Gastroesophageal sphincter (tissue), 3 donors: ENCODE measurements at regions not wholly inside any gene's neighbourhood (a gene's known extent, or its start where the extent isn't known, plus 50 kb on each side); places are given as distances from the start of the nearest gene placed in this dataset.

ENCODE experiments used
- EP300 ChIP-seq: sonication (generic); formaldehyde crosslinking; IDR thresholded peaks from one replicate; pipeline ENCODE4 v1.6.1; 2017; ENCODE audit warnings: antibody characterized with exemption, mild to moderate bottlenecking
- POLR2A ChIP-seq, 2 donors: fragments of 450-650 bp; IDR thresholded peaks; one replicate each; pipeline ENCODE4 v1.6.1; 2017; ENCODE audit warnings: antibody characterized with exemption in 2 of 2, mild to moderate bottlenecking in 2 of 2, moderate library complexity in 1 of 2
- TF ChIP-seq, protein P1 (sequence below), 4 experiments: fragments of 200-600 bp in 2 of 4; fragments of 450-650 bp in 2 of 4; sonication (generic) in 1 of 4; IDR thresholded peaks; one replicate each; pipeline ENCODE4 v1.5.1; 2017 to 2019; ENCODE audit warnings: antibody characterized with exemption in 4 of 4, mild to moderate bottlenecking in 2 of 4, moderate library complexity in 2 of 4

DNA sequence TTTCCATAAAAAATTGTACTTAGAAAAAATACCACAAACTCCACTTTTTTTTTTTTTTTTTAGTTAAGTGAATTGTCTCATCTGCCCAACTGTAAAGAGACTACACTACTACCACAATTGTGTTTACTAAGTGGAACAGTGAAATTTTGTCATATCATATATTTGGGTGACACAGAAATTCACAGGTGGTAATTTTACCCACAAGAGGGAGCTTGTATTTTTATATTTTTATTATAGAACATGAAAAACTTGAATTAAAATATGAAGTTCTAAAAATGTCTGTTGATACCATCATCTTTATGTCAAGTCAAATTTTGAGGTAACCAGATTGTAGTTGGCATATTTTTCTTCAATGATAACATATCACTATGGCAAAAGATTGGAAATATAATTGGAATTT lies 329.4 kb upstream of the SOX5 start:
- TF ChIP-seq, protein P1, sequence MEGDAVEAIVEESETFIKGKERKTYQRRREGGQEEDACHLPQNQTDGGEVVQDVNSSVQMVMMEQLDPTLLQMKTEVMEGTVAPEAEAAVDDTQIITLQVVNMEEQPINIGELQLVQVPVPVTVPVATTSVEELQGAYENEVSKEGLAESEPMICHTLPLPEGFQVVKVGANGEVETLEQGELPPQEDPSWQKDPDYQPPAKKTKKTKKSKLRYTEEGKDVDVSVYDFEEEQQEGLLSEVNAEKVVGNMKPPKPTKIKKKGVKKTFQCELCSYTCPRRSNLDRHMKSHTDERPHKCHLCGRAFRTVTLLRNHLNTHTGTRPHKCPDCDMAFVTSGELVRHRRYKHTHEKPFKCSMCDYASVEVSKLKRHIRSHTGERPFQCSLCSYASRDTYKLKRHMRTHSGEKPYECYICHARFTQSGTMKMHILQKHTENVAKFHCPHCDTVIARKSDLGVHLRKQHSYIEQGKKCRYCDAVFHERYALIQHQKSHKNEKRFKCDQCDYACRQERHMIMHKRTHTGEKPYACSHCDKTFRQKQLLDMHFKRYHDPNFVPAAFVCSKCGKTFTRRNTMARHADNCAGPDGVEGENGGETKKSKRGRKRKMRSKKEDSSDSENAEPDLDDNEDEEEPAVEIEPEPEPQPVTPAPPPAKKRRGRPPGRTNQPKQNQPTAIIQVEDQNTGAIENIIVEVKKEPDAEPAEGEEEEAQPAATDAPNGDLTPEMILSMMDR (IDR thresholded peaks at IDR 0.05): no peak
- TF ChIP-seq POLR2A (IDR thresholded peaks at IDR 0.05) (no peak), EP300 (no peak)
